ENCODE measurements at regions not wholly inside any gene's neighbourhood (a gene's known extent, or its start where the extent isn't known, plus 50 kb on each side); places are given as distances from the start of the nearest gene placed in this dataset.
"Not testable (repeated sequence)": the region's sequence is repeated elsewhere in the genome, so short reads cannot be mapped to it uniquely, and the experiment has no call there.

DNA sequence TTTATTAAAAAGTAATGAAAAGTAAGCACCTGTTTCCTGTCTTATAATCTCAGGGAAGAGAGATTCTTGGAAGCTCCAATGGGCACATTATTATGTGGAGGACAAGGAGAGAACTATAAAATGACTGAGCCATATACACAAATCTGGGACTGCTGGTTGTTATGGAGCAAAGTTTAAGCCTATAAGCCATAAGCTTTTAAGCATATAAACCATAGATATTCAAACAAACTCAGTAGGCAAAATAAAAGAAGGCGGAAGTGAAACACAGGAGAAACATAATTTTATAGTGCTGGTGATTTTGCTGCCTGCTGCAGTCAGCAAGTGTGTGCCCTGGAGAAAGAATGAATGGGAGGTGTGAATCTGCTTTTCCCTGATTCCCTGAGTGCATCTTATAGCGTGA, 274.4 kb downstream of the KIF20B start:
- in situ Hi-C loops (cut with HindIII; ENCODE audit: low pct_unique_long_range_greater_than_20kb, low sequenced_read_pairs) = no loop called here

DNA sequence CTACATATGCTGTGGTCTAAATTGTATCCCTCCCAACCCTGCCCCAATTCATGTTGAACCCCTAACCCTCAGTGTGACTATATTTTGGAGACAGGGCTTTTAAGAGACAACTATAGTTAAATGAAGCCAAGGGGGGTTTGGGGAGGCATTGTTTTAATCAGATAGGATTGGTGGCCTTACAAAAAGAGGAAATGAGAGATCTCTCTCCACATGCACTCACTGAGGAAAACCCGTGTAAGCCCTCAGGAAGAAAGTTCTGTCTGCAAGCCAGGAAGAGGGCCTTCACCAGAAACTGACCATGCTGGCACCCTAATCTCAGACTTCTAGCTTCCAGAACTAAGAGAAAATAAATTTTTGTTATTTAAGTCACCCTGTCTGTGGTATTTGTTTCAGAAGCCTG, 276.7 kb downstream of the KIF20B start:
- in situ Hi-C loops (cut with HindIII; ENCODE audit: low pct_unique_long_range_greater_than_20kb, low sequenced_read_pairs) = no loop called here
- DNase-seq (ENCODE audit: low read depth, low spot score) = no peak

More for the DNA sequence above, 274.4 kb downstream of the KIF20B start:
- DNase-seq (ENCODE audit: low read depth, low spot score) = no peak

DNA sequence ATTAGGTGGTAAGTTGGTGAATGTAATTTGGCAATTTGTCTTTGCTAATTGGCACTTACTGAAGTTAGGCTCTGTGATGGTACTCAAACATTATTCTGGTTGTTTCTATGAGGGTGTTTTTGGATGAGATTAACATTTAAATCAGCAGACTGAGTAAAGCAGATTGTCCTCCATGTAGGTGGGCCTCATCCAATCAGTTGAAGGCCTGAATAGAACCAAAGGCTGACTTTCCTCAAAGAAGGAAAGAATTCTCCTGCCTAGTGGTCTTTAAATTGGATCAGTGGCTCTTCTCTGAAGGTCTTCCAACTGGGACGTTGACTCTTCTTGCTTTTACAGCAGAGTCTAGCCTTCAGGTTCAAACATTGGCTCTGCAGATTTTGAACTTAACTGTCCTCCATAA, 278.3 kb downstream of the KIF20B start:
- in situ Hi-C loops (cut with HindIII; ENCODE audit: low pct_unique_long_range_greater_than_20kb, low sequenced_read_pairs) = no loop called here
- DNase-seq (ENCODE audit: low read depth, low spot score) = no peak

DNA sequence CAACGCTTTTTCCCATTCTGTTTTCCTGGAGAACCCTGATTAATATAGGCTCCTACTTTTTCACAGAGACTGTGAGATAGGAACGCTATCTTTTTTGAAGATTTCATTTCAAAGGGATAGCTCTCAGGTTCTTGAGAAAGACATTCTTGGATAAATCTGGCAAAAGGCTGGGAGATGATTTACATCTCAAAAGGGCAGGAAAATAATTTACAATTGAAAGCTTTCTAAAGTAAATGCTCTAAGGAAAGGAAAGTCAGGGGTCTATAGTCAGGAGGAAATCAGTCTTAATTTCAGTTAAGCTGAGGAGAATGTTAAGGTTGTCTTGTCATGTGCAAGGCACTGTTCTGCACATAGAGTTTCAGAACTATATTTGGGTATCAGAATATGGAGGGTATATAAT, 278.8 kb downstream of the KIF20B start:
- in situ Hi-C loops (cut with HindIII; ENCODE audit: low pct_unique_long_range_greater_than_20kb, low sequenced_read_pairs) = no loop called here
- no peak for DNase-seq (ENCODE audit: low read depth, low spot score)

DNA sequence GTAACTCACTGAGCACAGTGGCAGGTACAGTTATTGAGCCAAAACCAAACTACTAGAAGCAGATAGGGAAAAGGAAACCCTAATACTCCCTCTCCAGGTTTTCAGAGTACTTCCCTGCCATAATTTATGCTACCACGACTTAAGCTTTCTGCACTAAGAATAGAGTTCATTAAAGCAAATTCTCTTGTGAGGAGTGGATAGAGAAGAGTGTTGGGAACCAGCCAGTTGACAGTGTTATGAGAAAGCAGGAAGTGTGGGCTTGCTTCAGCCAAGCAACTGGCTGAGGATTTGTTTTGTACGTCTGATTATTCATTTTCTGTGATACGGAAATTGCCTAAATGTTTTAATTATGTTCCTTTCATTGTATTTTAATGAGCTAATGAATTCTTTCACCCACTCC, 280.5 kb downstream of the KIF20B start:
- DNase-seq (ENCODE audit: low read depth, low spot score) = no peak
- in situ Hi-C loops (cut with HindIII; ENCODE audit: low pct_unique_long_range_greater_than_20kb, low sequenced_read_pairs) = no loop called here

DNA sequence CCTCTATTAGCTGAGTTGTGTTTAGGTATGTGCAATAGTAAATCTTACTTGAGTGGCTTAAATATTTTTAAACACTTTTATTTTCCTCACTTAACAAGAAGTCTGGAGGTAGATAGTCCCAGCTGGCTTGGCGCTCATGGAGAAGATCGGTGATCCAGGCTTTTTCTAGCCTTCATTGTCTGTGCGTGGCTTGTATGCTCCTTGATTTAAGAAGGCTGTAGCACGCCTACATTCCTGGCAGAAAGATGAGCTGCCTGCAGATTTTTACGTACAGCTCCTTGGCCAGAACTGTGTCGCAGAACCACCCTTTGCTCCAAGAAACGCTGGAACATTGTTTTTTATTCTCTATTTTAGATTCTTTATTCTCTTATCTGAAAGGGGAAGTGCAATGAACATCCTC, 284.1 kb downstream of the KIF20B start:
- in situ Hi-C loops (cut with HindIII; ENCODE audit: low pct_unique_long_range_greater_than_20kb, low sequenced_read_pairs) = no loop called here
- DNase-seq (ENCODE audit: low read depth, low spot score) = no peak

DNA sequence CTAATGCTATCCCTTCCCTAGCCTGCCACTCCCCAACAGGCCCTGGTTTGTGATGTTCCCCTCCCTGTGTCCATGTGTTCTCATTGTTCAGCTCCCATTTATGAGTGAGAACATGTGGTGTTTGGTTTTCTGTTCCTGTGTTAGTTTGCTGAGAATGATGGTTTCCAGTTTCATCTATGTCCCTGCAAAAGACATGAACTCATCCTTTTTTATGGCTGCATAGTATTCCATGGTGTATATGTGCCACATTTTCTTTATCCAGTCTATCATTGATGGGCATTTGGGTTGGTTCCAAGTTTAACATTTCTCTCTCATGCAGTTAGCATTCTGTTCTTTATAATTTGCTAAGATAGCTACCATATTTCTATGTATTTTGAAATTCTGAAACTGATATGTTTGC, 287.0 kb downstream of the KIF20B start:
- DNase-seq (ENCODE audit: low read depth, low spot score); in situ Hi-C loops (cut with HindIII; ENCODE audit: low pct_unique_long_range_greater_than_20kb, low sequenced_read_pairs): not testable (repeated sequence)

DNA sequence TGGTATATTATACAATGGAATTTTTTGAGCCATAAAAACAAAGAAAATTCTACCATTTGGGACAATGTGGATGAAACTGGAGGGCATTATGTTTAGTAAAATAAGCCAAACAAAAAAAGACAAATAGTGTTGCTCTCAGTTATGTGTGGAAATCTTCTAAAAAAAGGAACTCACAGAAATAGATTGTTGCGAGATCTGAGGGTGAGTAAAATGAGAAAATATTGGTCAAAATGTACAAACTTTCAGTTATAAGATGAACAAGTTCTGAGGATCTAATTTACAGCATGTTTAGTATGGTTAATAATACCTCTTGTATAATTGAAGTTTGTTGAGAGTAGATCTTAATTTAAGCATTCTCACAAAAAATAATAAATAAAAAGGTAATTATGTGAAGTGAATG, 291.2 kb downstream of the KIF20B start:
- in situ Hi-C loops (cut with HindIII; ENCODE audit: low pct_unique_long_range_greater_than_20kb, low sequenced_read_pairs) = no loop called here

DNA sequence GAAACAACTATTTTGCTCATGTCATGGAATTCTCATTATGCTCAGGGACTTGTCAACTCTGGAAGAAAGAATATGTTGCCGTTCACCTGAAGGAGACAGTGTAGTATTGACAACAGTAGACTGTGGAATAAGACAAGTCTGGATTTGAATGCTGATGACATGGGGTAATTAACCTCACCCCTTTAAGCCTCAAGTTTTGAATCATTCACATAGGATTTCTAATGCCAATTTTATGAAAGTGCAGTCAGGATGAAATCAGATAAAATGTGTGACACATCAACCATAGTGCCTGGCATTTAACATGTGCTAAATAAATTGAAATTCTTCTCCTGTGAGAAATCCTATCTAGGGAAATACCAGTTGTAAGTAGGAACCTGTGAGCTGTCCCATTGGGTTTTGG, 305.8 kb downstream of the KIF20B start:
- in situ Hi-C loops (cut with HindIII; ENCODE audit: low pct_unique_long_range_greater_than_20kb, low sequenced_read_pairs) = no loop called here
- DNase-seq (ENCODE audit: low read depth, low spot score) = no peak

More for the DNA sequence above, 291.2 kb downstream of the KIF20B start:
- no peak for DNase-seq (ENCODE audit: low read depth, low spot score)

DNA sequence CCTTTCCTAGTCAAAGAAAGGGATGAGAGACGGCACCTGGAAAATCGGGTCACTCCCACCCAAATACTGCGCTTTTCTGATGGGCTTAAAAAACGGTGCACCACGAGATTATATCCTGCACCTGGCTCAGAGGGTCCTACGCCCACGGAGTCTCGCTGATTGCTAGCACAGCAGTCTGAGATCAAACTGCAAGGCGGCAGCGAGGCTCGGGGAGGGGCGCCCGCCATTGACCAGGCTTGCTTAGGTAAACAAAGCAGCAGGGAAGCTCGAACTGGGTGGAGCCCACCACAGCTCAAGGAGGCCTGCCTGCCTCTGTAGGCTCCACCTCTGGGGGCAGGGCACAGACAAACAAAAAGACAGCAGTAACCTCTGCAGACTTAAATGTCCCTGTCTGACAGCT, 309.9 kb downstream of the KIF20B start:
- in situ Hi-C loops (cut with HindIII; ENCODE audit: low pct_unique_long_range_greater_than_20kb, low sequenced_read_pairs); DNase-seq (ENCODE audit: low read depth, low spot score): not testable (repeated sequence)

DNA sequence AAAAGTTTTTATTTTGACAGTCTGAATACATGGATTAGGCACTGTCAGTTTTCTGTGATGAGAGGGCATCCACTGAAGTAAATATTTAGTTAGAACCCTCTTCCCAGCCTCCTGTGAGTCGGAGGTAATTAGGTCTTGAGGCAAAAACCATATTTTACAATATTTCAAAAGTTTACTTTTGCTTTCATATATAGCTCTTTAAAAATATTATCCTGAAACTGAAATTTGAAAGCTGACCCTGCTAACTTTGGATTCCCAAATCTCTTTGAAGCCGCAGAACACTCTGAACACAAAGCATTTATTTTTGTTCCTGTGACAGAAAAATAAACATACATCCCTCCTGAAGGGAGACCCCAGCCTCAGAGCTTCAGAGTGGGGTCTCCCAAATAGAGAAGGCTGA, 317.4 kb downstream of the KIF20B start:
- in situ Hi-C loops (cut with HindIII; ENCODE audit: low pct_unique_long_range_greater_than_20kb, low sequenced_read_pairs) = no loop called here
- DNase-seq (ENCODE audit: low read depth, low spot score) = no peak

DNA sequence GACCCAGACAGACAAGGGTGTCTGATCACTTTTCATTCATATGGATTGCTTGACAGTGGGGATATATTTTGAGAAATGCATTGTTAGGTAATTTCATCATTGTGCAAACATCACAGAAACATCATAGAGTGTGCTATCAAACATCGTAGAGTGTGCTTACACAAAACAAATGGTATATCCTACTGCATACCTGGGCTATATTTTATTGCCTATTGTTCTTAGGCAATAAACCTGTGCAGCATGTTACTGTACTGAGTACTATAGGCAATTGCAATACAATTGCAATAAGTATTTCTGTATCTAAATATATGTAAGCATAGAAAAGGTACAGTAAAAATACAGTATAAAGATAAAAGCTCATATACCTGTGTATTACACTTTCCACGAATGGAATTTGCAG, 319.1 kb downstream of the KIF20B start:
- in situ Hi-C loops (cut with HindIII; ENCODE audit: low pct_unique_long_range_greater_than_20kb, low sequenced_read_pairs) = no loop called here
- no peak for DNase-seq (ENCODE audit: low read depth, low spot score)

DNA sequence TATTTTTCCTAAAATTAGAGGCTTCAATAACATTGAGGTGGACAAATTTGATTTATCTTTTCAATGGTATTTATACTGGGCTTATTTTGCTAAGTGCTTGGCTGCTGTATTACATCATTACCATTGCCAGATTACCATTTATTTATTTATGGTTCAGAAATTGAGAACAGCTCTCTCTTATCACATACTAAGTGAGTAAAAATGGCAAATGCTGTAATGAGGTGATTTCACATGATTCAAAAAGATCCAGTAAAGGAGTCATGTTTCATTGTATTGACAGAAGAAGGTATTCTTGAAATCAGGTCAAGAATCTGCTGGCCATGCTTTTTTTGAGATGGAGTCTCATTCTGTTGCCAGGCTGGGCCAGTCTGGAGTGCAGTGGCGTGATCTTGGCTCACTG, 322.6 kb downstream of the KIF20B start:
- in situ Hi-C loops (cut with HindIII; ENCODE audit: low pct_unique_long_range_greater_than_20kb, low sequenced_read_pairs) = no loop called here
- no peak for DNase-seq (ENCODE audit: low read depth, low spot score)

DNA sequence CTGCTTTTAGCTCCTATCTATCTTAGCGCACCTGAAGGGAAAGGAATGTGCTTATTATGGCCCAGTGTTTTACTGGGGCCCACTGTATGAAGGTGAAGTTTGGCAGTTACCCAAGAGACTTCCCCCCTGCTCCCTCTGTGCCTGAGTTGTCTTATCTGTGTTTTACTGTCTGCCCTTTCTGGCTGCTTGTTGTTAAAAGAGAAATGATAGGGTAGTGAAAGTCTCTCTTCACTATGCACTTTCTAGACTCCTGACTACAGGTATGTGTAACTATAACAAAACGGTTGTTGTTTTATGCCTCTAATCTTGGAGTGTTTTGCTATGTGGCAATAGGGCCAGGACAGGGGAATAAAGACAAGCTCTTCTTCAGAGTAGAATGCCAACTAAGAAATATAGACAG, 326.9 kb downstream of the KIF20B start:
- in situ Hi-C loops (cut with HindIII; ENCODE audit: low pct_unique_long_range_greater_than_20kb, low sequenced_read_pairs) = no loop called here
- DNase-seq (ENCODE audit: low read depth, low spot score) = no peak

DNA sequence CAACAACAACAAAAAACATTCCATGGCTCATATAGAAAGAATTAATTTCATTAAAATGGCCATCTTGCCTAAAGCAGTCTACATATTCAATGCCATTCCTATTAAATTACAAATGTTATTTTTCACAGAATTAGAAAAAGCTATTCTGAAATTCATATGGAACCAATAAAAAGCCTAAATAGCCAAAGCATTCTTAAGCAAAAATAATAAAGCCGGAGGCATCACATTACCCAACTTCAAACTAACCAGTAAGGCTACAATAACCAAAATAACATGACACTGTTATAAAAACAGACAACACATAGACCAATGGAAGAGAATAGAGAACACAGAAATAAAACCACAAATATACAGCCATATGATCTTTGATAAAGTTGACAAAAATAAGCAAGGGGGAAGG, 330.4 kb downstream of the KIF20B start:
- no peak for DNase-seq (ENCODE audit: low read depth, low spot score)
- in situ Hi-C loops (cut with HindIII; ENCODE audit: low pct_unique_long_range_greater_than_20kb, low sequenced_read_pairs) = no loop called here

DNA sequence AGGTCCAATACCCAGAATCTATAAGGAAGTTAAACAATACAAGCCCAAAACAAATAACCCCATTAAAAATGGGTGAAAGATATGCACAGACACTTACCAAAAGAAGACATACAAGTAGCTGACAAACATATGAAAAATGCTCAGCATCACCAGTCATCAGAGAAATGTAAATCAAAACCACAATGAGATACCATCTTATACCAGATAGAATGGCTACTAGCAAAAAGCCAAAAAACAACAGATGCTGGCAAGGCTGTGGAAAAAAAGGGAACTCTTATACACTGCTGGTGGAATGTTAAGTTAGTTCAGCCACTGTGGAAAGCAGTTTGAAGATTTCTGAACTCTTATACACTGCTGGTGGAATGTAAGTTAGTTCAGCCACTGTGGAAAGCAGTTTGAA, 331.1 kb downstream of the KIF20B start:
- DNase-seq (ENCODE audit: low read depth, low spot score) = no peak
- in situ Hi-C loops (cut with HindIII; ENCODE audit: low pct_unique_long_range_greater_than_20kb, low sequenced_read_pairs) = no loop called here

DNA sequence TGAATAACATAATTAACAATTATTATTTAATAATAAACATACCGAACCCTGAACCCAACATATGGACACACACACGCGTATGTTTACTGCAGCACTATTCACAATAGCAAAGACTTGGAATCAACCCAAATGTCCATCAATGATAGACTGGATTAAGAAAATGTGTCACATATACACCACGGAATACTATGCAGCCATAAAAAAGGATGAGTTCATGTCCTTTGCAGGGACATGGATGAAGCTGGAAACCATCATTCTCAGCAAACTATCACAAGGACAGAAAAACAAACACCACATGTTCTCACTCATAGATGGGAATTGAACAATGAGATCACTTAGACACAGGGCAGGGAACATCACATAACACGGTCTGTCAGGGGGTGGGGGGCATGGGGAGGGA, 333.5 kb downstream of the KIF20B start:
- in situ Hi-C loops (cut with HindIII; ENCODE audit: low pct_unique_long_range_greater_than_20kb, low sequenced_read_pairs); DNase-seq (ENCODE audit: low read depth, low spot score): not testable (repeated sequence)

DNA sequence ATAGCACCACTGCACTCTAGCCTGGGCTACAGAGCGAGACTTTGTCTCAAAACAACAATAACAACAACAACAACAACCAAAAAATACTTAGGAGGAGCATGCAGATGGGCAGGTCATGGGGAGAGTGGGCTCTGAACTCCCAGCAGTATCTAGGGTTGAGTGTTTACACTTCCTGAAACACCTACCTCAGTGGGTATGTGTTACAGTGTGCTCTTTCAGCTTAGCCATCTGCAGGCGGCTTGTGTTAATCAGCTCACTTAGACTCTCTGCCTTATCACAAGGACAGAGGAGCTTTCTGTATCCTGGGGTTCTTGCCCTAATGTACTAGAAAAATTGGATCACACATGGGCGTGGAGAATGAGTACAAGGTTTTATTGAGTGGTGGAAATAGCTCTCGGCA, 340.2 kb downstream of the KIF20B start:
- no peak for DNase-seq (ENCODE audit: low read depth, low spot score)
- in situ Hi-C loops (cut with HindIII; ENCODE audit: low pct_unique_long_range_greater_than_20kb, low sequenced_read_pairs) = no loop called here

DNA sequence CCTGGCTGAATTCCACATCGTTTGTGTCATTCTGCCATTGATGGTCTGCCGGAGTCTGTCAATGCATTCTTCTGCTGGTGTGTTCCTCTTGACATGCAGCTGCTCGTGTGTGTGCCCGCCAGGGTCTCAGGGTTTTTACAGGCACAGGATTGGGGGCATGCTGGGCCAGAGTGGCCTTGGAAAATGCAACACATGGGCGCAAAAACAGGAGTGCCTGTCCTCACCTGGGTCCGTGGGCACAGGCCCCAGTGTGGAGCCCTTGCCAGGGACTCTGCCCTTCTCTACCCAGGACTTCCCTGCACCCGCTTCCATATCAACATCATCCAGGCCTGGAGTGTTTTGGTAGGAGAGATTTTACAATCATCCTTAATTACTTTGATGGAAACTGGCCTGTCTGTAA, 340.7 kb downstream of the KIF20B start:
- in situ Hi-C loops (cut with HindIII; ENCODE audit: low pct_unique_long_range_greater_than_20kb, low sequenced_read_pairs) = no loop called here
- DNase-seq (ENCODE audit: low read depth, low spot score) = no peak

DNA sequence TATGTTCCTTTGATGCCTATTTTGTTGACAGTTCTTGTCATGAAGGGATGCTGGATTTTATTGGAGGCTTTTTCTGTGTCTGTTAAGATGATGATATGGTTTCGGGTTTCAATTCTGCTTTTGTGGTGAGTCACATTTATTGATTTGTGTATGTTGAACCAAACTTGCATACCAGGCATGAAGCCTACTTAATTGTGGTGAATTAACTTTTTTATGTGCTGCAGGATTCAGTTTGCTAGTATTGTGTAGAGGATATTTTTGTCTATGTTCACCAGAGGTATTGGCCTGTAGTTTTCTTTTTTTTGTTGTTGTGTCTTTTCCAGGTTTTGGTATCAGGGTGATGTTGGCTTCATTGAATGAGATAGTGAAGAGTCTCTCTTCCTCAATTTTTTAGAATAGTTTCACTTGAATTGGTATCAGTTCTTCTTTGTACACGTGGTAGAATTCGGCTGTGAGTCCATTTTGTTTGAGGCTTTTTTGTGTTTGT, 345.9 kb downstream of the KIF20B start:
- in situ Hi-C loops (cut with HindIII; ENCODE audit: low pct_unique_long_range_greater_than_20kb, low sequenced_read_pairs) = no loop called here
- no peak for DNase-seq (ENCODE audit: low read depth, low spot score)
